PC-3 (cell line): ENCODE measurements at regions not wholly inside any gene's neighbourhood (a gene's known extent, or its start where the extent isn't known, plus 50 kb on each side); places are given as distances from the start of the nearest gene placed in this dataset.

Experiments used
- EZH2 ChIP-seq: fragments of 300-600 bp; sonication (generic); IDR thresholded peaks from one replicate; pipeline ENCODE4 v1.6.1; 2017; ENCODE audit warnings: antibody characterized with exemption, mild to moderate bottlenecking, low read length; ENCODE audit not compliant: unreplicated experiment
- TF ChIP-seq, protein P1 (sequence below): fragments of 300-600 bp; sonication (generic); conservative IDR thresholded peaks from 2 replicates; pipeline ENCODE4 v1.5.1; 2017; ENCODE audit warnings: antibody characterized with exemption, low read depth, mild to moderate bottlenecking, low read length

- TF ChIP-seq, protein P1, sequence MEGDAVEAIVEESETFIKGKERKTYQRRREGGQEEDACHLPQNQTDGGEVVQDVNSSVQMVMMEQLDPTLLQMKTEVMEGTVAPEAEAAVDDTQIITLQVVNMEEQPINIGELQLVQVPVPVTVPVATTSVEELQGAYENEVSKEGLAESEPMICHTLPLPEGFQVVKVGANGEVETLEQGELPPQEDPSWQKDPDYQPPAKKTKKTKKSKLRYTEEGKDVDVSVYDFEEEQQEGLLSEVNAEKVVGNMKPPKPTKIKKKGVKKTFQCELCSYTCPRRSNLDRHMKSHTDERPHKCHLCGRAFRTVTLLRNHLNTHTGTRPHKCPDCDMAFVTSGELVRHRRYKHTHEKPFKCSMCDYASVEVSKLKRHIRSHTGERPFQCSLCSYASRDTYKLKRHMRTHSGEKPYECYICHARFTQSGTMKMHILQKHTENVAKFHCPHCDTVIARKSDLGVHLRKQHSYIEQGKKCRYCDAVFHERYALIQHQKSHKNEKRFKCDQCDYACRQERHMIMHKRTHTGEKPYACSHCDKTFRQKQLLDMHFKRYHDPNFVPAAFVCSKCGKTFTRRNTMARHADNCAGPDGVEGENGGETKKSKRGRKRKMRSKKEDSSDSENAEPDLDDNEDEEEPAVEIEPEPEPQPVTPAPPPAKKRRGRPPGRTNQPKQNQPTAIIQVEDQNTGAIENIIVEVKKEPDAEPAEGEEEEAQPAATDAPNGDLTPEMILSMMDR: no peak
- no peak for TF ChIP-seq EZH2
These were observed 286.1 kb upstream of the TFAP2D start for GRCh38 chr6:50427267-50427666.
